Left lobe of liver (tissue), 2 donors: ENCODE measurements at regions not wholly inside any gene's neighbourhood (a gene's known extent, or its start where the extent isn't known, plus 50 kb on each side); places are given as distances from the start of the nearest gene placed in this dataset.

Experiments
- ATAC-seq: fragments of 200-7000 bp; cut with Tn5 transposase; one replicate; pipeline ENCODE4 v1.9.1; 2020; ENCODE audit warnings: mild to moderate bottlenecking, moderate library complexity
- DNase-seq: peaks from one replicate; pipeline ENCODE4 v3.0.0-alpha.2; 2020; ENCODE audit warnings: low spot score
- donor health status: DM: no; HTN: no; CAD: no; lungs with moderate emphysema.
- donor health status: DM: no; HTN: yes; CAD: no.

- no peak for ATAC-seq
- DNase-seq: no peak
Observed at GRCh38 chr19:28234637-28235036, 978.3 kb downstream of the UQCRFS1 start.

- ATAC-seq (no peak), DNase-seq (no peak)
Observed at GRCh38 chr19:28228854-28229253, 984.1 kb downstream of the UQCRFS1 start.

- DNase-seq: no peak
- ATAC-seq: no peak
Observed at GRCh38 chr19:28224441-28224840, 988.5 kb downstream of the UQCRFS1 start.

- DNase-seq (no peak), ATAC-seq (no peak)
Observed at GRCh38 chr19:28221736-28222135, 991.2 kb downstream of the UQCRFS1 start.

GRCh38 chr19:28218728-28219127, 994.2 kb downstream of the UQCRFS1 start:
- DNase-seq (no peak), ATAC-seq (no peak)

GRCh38 chr19:28217022-28217421, 995.9 kb downstream of the UQCRFS1 start:
- no peak for ATAC-seq
- no peak for DNase-seq

- DNase-seq (no peak), ATAC-seq (no peak)
Observed at GRCh38 chr19:28213470-28214082, 999.4 kb downstream of the UQCRFS1 start.

- ATAC-seq (no peak), DNase-seq (no peak)
Observed at GRCh38 chr19:28210886-28211285, 1002.1 kb downstream of the UQCRFS1 start.

GRCh38 chr19:28208745-28209144, 1004.2 kb downstream of the UQCRFS1 start:
- ATAC-seq: no peak
- no peak for DNase-seq

- DNase-seq: no peak
- ATAC-seq: no peak
Observed at GRCh38 chr19:28207244-28207643, 1005.7 kb downstream of the UQCRFS1 start.

- DNase-seq (no peak), ATAC-seq (no peak)
Observed at GRCh38 chr19:28201462-28201943, 1011.4 kb downstream of the UQCRFS1 start.

- ATAC-seq (no peak), DNase-seq (no peak)
Observed at GRCh38 chr19:28199323-28199722, 1013.6 kb downstream of the UQCRFS1 start.

- DNase-seq (no peak), ATAC-seq (no peak)
Observed at GRCh38 chr19:28196961-28197360, 1016.0 kb downstream of the UQCRFS1 start.

GRCh38 chr19:28196101-28196500, 1016.9 kb downstream of the UQCRFS1 start:
- DNase-seq: no peak
- ATAC-seq: no peak

- DNase-seq (no peak), ATAC-seq (no peak)
Observed at GRCh38 chr19:28185646-28186045, 1027.3 kb downstream of the UQCRFS1 start.

GRCh38 chr19:28184997-28185396, 1028.0 kb downstream of the UQCRFS1 start:
- no peak for ATAC-seq
- no peak for DNase-seq

- ATAC-seq (no peak), DNase-seq (no peak)
Observed at GRCh38 chr19:28176193-28176592, 1036.8 kb downstream of the UQCRFS1 start.

- no peak for DNase-seq
- no peak for ATAC-seq
Observed at GRCh38 chr19:28171983-28172382, 1041.0 kb downstream of the UQCRFS1 start.

GRCh38 chr19:28170066-28170465, 1042.9 kb downstream of the UQCRFS1 start:
- DNase-seq: no peak
- no peak for ATAC-seq

- no peak for ATAC-seq
Observed at GRCh38 chr19:28169168-28169887, 1043.6 kb downstream of the UQCRFS1 start.

GRCh38 chr19:28168557-28168956, 1044.4 kb downstream of the UQCRFS1 start:
- ATAC-seq (no peak), DNase-seq (no peak)

More at GRCh38 chr19:28169168-28169887, 1043.6 kb downstream of the UQCRFS1 start:
- DNase-seq: no peak

GRCh38 chr19:28166025-28166424, 1046.9 kb downstream of the UQCRFS1 start:
- ATAC-seq: no peak
- DNase-seq: no peak

- ATAC-seq: no peak
Observed at GRCh38 chr19:28164214-28164613, 1048.7 kb downstream of the UQCRFS1 start.

More at GRCh38 chr19:28164214-28164613, 1048.7 kb downstream of the UQCRFS1 start:
- DNase-seq: no peak
